Right lobe of liver (tissue), 4 donors: ENCODE measurements at regions not wholly inside any gene's neighbourhood (a gene's known extent, or its start where the extent isn't known, plus 50 kb on each side); places are given as distances from the start of the nearest gene placed in this dataset.

ENCODE experiments used
- CTCF ChIP-seq, 4 donors: fragments of 200-600 bp in 3 of 4; fragments of 450-650 bp in 1 of 4; IDR thresholded peaks; one replicate each; pipeline versions ENCODE4 v1.5.1 to v1.8.0; 2016 to 2022; ENCODE audit warnings: antibody characterized with exemption in 4 of 4, mild to moderate bottlenecking in 2 of 4
- POLR2A ChIP-seq: fragments of 450-650 bp; IDR thresholded peaks from one replicate; pipeline ENCODE4 v1.6.1; 2017; ENCODE audit warnings: antibody characterized with exemption, mild to moderate bottlenecking
- donor health status: DM: no; HTN: no; CAD: no.
- donor health status: DM: no; HTN: no; CAD: no.
- donor health status: DM: no; HTN: yes; CAD: no.

- TF ChIP-seq POLR2A (no peak), CTCF (IDR thresholded peaks at IDR 0.05) (no peak)
Measured at GRCh38 chr4:185092535-185093197, 50.4 kb upstream of the SLC25A4 start.
